ENCODE measurements at regions not wholly inside any gene's neighbourhood (a gene's known extent, or its start where the extent isn't known, plus 50 kb on each side); places are given as distances from the start of the nearest gene placed in this dataset.

DNA sequence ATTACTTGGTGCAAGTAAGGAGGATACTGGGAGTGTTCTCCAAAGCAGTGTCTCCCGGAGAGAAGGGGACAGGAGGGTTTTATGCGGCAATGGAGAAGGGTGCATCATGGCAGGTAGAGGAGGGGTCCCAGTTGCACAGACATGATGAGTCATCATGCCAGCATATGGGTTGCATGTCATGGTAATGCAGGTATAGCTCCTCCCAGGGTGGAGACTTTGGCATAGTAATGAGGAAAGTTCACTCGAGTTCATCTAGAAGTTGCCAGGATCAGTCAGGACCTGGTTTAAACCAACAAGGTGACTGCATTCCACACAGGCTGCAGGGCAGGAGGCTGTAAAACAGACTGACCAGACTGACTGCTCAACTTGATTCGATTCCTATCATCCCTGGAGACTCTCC is 355.7 kb upstream of the DUSP10 start:
- no peaks in the 10 kb centered on the region for H3K4me1 ChIP-seq (ENCODE audit: control insufficient read depth, insufficient read depth, low read length)
- H3K36me3 ChIP-seq (ENCODE audit: control insufficient read depth in 2 of 2, insufficient read depth in 1 of 2, low read length in 2 of 2), result no peaks in the 10 kb centered on the region
- POLR2A ChIA-PET, result no interaction called here
- no peaks in the 10 kb centered on the region for H3K9me3 ChIP-seq (ENCODE audit: control insufficient read depth, insufficient read depth, low read depth, low read length)
- no peak overlapping the region for H3K27ac ChIP-seq (ENCODE audit: extremely low read depth, low read depth, low read length)
- CTCF ChIA-PET, result interaction anchor here (0.6 to 2.8 kb wide), 6 partner anchors 13 to 461 kb away, joined by 3 to 17 read pairs (median 4); no protein-coding TSS in a partner anchor
- TF ChIP-seq ZNF549 (tag by site-specific recombination; IDR thresholded peaks at IDR 0.05) (no peak), ZNF155 (tag by site-specific recombination; IDR thresholded peaks at IDR 0.05) (no peak), ZNF623 (tag by site-specific recombination; IDR thresholded peaks at IDR 0.05) (no peak), KLF1 (tag by site-specific recombination; IDR thresholded peaks at IDR 0.05) (no peak), ZNF514 (tag by site-specific recombination; IDR thresholded peaks at IDR 0.05) (no peak), ZNF248 (tag by site-specific recombination; IDR thresholded peaks at IDR 0.05) (no peak), ZFHX2 (tag by site-specific recombination; conservative IDR thresholded peaks at IDR 0.05) (no peak), ZBTB1 (tag by site-specific recombination; IDR thresholded peaks at IDR 0.05) (no peak), ZNF37A (tag by site-specific recombination; IDR thresholded peaks at IDR 0.05) (no peak), ZSCAN30 (tag by site-specific recombination; IDR thresholded peaks at IDR 0.05) (no peak), ZNF19 (tag by site-specific recombination; IDR thresholded peaks at IDR 0.05; ENCODE audit: low read depth) (no peak), WT1 (tag by site-specific recombination; IDR thresholded peaks at IDR 0.05) (no peak), ZNF394 (tag by site-specific recombination; IDR thresholded peaks at IDR 0.05; ENCODE audit: borderline replicate concordance) (no peak), ZNF664 (tag by site-specific recombination; IDR thresholded peaks at IDR 0.05) (no peak)
- TF ChIP-seq, protein P1, sequence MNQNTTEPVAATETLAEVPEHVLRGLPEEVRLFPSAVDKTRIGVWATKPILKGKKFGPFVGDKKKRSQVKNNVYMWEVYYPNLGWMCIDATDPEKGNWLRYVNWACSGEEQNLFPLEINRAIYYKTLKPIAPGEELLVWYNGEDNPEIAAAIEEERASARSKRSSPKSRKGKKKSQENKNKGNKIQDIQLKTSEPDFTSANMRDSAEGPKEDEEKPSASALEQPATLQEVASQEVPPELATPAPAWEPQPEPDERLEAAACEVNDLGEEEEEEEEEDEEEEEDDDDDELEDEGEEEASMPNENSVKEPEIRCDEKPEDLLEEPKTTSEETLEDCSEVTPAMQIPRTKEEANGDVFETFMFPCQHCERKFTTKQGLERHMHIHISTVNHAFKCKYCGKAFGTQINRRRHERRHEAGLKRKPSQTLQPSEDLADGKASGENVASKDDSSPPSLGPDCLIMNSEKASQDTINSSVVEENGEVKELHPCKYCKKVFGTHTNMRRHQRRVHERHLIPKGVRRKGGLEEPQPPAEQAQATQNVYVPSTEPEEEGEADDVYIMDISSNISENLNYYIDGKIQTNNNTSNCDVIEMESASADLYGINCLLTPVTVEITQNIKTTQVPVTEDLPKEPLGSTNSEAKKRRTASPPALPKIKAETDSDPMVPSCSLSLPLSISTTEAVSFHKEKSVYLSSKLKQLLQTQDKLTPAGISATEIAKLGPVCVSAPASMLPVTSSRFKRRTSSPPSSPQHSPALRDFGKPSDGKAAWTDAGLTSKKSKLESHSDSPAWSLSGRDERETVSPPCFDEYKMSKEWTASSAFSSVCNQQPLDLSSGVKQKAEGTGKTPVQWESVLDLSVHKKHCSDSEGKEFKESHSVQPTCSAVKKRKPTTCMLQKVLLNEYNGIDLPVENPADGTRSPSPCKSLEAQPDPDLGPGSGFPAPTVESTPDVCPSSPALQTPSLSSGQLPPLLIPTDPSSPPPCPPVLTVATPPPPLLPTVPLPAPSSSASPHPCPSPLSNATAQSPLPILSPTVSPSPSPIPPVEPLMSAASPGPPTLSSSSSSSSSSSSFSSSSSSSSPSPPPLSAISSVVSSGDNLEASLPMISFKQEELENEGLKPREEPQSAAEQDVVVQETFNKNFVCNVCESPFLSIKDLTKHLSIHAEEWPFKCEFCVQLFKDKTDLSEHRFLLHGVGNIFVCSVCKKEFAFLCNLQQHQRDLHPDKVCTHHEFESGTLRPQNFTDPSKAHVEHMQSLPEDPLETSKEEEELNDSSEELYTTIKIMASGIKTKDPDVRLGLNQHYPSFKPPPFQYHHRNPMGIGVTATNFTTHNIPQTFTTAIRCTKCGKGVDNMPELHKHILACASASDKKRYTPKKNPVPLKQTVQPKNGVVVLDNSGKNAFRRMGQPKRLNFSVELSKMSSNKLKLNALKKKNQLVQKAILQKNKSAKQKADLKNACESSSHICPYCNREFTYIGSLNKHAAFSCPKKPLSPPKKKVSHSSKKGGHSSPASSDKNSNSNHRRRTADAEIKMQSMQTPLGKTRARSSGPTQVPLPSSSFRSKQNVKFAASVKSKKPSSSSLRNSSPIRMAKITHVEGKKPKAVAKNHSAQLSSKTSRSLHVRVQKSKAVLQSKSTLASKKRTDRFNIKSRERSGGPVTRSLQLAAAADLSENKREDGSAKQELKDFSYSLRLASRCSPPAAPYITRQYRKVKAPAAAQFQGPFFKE (tag by site-specific recombination; IDR thresholded peaks at IDR 0.05; ENCODE audit: borderline replicate concordance), result no peak
- TF ChIP-seq, protein P2, sequence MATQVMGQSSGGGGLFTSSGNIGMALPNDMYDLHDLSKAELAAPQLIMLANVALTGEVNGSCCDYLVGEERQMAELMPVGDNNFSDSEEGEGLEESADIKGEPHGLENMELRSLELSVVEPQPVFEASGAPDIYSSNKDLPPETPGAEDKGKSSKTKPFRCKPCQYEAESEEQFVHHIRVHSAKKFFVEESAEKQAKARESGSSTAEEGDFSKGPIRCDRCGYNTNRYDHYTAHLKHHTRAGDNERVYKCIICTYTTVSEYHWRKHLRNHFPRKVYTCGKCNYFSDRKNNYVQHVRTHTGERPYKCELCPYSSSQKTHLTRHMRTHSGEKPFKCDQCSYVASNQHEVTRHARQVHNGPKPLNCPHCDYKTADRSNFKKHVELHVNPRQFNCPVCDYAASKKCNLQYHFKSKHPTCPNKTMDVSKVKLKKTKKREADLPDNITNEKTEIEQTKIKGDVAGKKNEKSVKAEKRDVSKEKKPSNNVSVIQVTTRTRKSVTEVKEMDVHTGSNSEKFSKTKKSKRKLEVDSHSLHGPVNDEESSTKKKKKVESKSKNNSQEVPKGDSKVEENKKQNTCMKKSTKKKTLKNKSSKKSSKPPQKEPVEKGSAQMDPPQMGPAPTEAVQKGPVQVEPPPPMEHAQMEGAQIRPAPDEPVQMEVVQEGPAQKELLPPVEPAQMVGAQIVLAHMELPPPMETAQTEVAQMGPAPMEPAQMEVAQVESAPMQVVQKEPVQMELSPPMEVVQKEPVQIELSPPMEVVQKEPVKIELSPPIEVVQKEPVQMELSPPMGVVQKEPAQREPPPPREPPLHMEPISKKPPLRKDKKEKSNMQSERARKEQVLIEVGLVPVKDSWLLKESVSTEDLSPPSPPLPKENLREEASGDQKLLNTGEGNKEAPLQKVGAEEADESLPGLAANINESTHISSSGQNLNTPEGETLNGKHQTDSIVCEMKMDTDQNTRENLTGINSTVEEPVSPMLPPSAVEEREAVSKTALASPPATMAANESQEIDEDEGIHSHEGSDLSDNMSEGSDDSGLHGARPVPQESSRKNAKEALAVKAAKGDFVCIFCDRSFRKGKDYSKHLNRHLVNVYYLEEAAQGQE (tag by site-specific recombination; IDR thresholded peaks at IDR 0.05), result no peak
- H3K4me3 ChIP-seq (ENCODE audit: low read depth, low read length), result no peak overlapping the region

DNA sequence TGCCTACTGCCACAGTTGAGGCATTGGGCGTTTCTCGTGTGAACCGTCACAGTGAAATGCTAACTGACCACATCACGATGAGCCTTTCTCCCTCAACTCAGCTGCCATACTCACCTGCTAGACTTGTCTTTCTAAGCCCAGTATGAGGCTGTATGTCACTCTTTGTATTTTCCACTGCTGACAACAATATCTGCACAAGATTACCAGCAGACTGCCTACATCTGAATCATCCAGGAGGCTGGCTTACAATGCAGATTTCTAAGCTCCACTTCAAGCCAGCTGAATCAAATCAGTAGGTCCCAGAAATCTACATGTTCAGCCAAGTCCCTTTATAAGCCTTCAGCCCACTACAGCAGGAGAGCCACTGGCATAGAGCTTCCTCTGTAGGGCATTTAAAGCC is 355.0 kb upstream of the DUSP10 start:
- POLR2A ChIA-PET, result no interaction called here
- Histone ChIP-seq H3K27ac (ENCODE audit: extremely low read depth, low read depth, low read length) (no peak overlapping the region), H3K4me1 (ENCODE audit: control insufficient read depth, insufficient read depth, low read length) (no peaks in the 10 kb centered on the region), H3K4me3 (ENCODE audit: low read depth, low read length) (no peak overlapping the region), H3K9me3 (ENCODE audit: control insufficient read depth, insufficient read depth, low read depth, low read length) (no peaks in the 10 kb centered on the region), H3K36me3 (ENCODE audit: control insufficient read depth in 2 of 2, insufficient read depth in 1 of 2, low read length in 2 of 2) (no peaks in the 10 kb centered on the region)
- CTCF ChIA-PET, result interaction anchor here (0.6 to 2.8 kb wide), 10 partner anchors 8 to 461 kb away, joined by 3 to 17 read pairs (median 4); no protein-coding TSS in a partner anchor
- TF ChIP-seq, protein P3, sequence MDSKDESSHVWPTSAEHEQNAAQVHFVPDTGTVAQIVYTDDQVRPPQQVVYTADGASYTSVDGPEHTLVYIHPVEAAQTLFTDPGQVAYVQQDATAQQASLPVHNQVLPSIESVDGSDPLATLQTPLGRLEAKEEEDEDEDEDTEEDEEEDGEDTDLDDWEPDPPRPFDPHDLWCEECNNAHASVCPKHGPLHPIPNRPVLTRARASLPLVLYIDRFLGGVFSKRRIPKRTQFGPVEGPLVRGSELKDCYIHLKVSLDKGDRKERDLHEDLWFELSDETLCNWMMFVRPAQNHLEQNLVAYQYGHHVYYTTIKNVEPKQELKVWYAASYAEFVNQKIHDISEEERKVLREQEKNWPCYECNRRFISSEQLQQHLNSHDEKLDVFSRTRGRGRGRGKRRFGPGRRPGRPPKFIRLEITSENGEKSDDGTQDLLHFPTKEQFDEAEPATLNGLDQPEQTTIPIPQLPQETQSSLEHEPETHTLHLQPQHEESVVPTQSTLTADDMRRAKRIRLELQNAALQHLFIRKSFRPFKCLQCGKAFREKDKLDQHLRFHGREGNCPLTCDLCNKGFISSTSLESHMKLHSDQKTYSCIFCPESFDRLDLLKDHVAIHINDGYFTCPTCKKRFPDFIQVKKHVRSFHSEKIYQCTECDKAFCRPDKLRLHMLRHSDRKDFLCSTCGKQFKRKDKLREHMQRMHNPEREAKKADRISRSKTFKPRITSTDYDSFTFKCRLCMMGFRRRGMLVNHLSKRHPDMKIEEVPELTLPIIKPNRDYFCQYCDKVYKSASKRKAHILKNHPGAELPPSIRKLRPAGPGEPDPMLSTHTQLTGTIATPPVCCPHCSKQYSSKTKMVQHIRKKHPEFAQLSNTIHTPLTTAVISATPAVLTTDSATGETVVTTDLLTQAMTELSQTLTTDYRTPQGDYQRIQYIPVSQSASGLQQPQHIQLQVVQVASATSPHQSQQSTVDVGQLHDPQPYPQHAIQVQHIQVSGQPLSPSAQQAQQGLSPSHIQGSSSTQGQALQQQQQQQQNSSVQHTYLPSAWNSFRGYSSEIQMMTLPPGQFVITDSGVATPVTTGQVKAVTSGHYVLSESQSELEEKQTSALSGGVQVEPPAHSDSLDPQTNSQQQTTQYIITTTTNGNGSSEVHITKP (tag by site-specific recombination; IDR thresholded peaks at IDR 0.05), result no peak
- TF ChIP-seq, protein P4, sequence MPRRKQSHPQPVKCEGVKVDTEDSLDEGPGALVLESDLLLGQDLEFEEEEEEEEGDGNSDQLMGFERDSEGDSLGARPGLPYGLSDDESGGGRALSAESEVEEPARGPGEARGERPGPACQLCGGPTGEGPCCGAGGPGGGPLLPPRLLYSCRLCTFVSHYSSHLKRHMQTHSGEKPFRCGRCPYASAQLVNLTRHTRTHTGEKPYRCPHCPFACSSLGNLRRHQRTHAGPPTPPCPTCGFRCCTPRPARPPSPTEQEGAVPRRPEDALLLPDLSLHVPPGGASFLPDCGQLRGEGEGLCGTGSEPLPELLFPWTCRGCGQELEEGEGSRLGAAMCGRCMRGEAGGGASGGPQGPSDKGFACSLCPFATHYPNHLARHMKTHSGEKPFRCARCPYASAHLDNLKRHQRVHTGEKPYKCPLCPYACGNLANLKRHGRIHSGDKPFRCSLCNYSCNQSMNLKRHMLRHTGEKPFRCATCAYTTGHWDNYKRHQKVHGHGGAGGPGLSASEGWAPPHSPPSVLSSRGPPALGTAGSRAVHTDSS (tag by site-specific recombination; IDR thresholded peaks at IDR 0.05), result no peak
- TF ChIP-seq, protein P5, sequence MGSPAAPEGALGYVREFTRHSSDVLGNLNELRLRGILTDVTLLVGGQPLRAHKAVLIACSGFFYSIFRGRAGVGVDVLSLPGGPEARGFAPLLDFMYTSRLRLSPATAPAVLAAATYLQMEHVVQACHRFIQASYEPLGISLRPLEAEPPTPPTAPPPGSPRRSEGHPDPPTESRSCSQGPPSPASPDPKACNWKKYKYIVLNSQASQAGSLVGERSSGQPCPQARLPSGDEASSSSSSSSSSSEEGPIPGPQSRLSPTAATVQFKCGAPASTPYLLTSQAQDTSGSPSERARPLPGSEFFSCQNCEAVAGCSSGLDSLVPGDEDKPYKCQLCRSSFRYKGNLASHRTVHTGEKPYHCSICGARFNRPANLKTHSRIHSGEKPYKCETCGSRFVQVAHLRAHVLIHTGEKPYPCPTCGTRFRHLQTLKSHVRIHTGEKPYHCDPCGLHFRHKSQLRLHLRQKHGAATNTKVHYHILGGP (tag by site-specific recombination; IDR thresholded peaks at IDR 0.05), result no peak

Measured in HEK293 (cell line).